MM.1S (cell line): ENCODE measurements at regions not wholly inside any gene's neighbourhood (a gene's known extent, or its start where the extent isn't known, plus 50 kb on each side); places are given as distances from the start of the nearest gene placed in this dataset.

Experiments
- DNase-seq: peaks from one replicate; pipeline ENCODE4 v3.0.0-alpha.2; 2015
- H2AFZ ChIP-seq: fragments of 300-600 bp; sonication (generic); 2 replicates; pipeline ENCODE4 v1.6.0; 2016; ENCODE audit warnings: antibody characterized with exemption, low read length
- H3F3A ChIP-seq: fragments of 300-600 bp; sonication (generic); 2 replicates; pipeline ENCODE4 v1.6.1; 2016; ENCODE audit warnings: mild to moderate bottlenecking, antibody characterized with exemption, low read length, moderate library complexity, mixed read lengths; ENCODE audit not compliant: insufficient read depth
- H3K27ac ChIP-seq: fragments of 300-600 bp; sonication (generic); 2 replicates; pipeline ENCODE4 v1.5.1; 2016; ENCODE audit warnings: mild to moderate bottlenecking, low read length
- H3K27me3 ChIP-seq: fragments of 300-600 bp; sonication (generic); replicated peaks from 2 replicates; pipeline ENCODE4 v1.6.0; 2016; ENCODE audit warnings: low read length; ENCODE audit not compliant: insufficient read depth
- H3K36me3 ChIP-seq: fragments of 300-600 bp; sonication (generic); replicated peaks from 2 replicates; pipeline ENCODE4 v1.6.1; 2016; ENCODE audit warnings: mild to moderate bottlenecking, low read length, mixed read lengths; ENCODE audit not compliant: insufficient read depth
- H3K4me1 ChIP-seq: fragments of 300-600 bp; sonication (generic); 2 replicates; pipeline ENCODE4 v1.6.1; 2016; ENCODE audit warnings: low read length, mixed read lengths
- H3K4me2 ChIP-seq: fragments of 300-600 bp; sonication (generic); 2 replicates; pipeline ENCODE4 v1.6.0; 2016; ENCODE audit warnings: low read depth, low read length
- H3K4me3 ChIP-seq: fragments of 300-600 bp; sonication (generic); 2 replicates; pipeline ENCODE4 v1.5.1; 2016; ENCODE audit warnings: low read length, mixed read lengths
- H3K79me2 ChIP-seq: fragments of 300-600 bp; sonication (generic); 2 replicates; pipeline ENCODE4 v1.6.1; 2016; ENCODE audit warnings: mixed run types, low read length, mixed read lengths
- H3K9ac ChIP-seq: fragments of 300-600 bp; sonication (generic); 2 replicates; pipeline ENCODE4 v1.6.1; 2016; ENCODE audit warnings: low read length, mixed read lengths
- H3K9me2 ChIP-seq: fragments of 300-600 bp; sonication (generic); replicated peaks from 2 replicates; pipeline ENCODE4 v1.6.1; 2016; ENCODE audit warnings: mild to moderate bottlenecking, low read length, mixed read lengths; ENCODE audit not compliant: insufficient read depth
- H3K9me3 ChIP-seq: fragments of 300-600 bp; sonication (generic); replicated peaks from 2 replicates; pipeline ENCODE4 v1.6.1; 2016; ENCODE audit warnings: mild to moderate bottlenecking, low read length, mixed read lengths; ENCODE audit not compliant: insufficient read depth
- H4K20me1 ChIP-seq: fragments of 300-600 bp; sonication (generic); 2 replicates; pipeline ENCODE4 v1.6.1; 2016; ENCODE audit warnings: mild to moderate bottlenecking, low read length, moderate library complexity, mixed read lengths; ENCODE audit not compliant: insufficient read depth
- EZH2 ChIP-seq: fragments of 300-600 bp; sonication (generic); optimal IDR thresholded peaks from 2 replicates; pipeline ENCODE3; 2017; ENCODE audit warnings: low read depth, mild to moderate bottlenecking, antibody characterized with exemption, low read length, mixed read lengths
- EZH2phosphoT487 ChIP-seq: fragments of 300-600 bp; sonication (generic); IDR thresholded peaks from 2 replicates; pipeline ENCODE4 v1.6.1; 2018; ENCODE audit warnings: antibody characterized with exemption, low read length
- TF ChIP-seq, protein P1 (sequence below): fragments of 300-600 bp; sonication (generic); IDR thresholded peaks from 2 replicates; pipeline ENCODE4 v1.5.1; 2016; ENCODE audit warnings: antibody characterized with exemption, low read length, mixed read lengths

DNA sequence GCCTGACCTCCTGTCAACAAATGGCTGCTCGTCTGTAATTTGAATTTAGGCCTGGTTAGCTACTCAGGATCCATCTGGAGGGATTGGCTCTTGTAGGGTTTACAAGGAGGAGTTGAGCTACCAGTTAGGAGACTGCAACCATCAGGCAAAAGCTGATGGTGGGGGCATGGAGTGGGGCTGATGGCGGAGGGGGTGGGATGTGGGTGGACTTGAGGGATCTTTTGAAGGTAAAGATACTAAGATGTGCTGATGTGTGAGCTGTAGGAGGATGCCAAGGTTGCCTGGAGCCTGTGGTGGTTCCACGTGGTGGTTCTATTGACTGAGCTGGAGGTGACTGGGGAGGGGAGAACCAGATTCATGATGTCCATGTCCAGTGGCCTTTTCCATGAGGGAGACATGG lies 240.7 kb downstream of the LPIN1 start:
- no peak overlapping the region for H3K4me2 ChIP-seq
- H2AFZ ChIP-seq, result no peak overlapping the region
- no peak overlapping the region for H3K27ac ChIP-seq
- H3K9ac ChIP-seq, result no peak overlapping the region
- H3K4me3 ChIP-seq, result no peak overlapping the region
- H3K9me3 ChIP-seq, result no peaks in the 10 kb centered on the region
- no peaks in the 10 kb centered on the region for H3F3A ChIP-seq
- no peaks in the 10 kb centered on the region for H3K27me3 ChIP-seq
- no peak for DNase-seq
- no peaks in the 10 kb centered on the region for H4K20me1 ChIP-seq
- H3K9me2 ChIP-seq, result no peaks in the 10 kb centered on the region
- no peaks in the 10 kb centered on the region for H3K4me1 ChIP-seq
- no peaks in the 10 kb centered on the region for H3K36me3 ChIP-seq
- no peaks in the 10 kb centered on the region for H3K79me2 ChIP-seq
- TF ChIP-seq EZH2, result no peak
- TF ChIP-seq EZH2phosphoT487, result no peak
- TF ChIP-seq, protein P1, sequence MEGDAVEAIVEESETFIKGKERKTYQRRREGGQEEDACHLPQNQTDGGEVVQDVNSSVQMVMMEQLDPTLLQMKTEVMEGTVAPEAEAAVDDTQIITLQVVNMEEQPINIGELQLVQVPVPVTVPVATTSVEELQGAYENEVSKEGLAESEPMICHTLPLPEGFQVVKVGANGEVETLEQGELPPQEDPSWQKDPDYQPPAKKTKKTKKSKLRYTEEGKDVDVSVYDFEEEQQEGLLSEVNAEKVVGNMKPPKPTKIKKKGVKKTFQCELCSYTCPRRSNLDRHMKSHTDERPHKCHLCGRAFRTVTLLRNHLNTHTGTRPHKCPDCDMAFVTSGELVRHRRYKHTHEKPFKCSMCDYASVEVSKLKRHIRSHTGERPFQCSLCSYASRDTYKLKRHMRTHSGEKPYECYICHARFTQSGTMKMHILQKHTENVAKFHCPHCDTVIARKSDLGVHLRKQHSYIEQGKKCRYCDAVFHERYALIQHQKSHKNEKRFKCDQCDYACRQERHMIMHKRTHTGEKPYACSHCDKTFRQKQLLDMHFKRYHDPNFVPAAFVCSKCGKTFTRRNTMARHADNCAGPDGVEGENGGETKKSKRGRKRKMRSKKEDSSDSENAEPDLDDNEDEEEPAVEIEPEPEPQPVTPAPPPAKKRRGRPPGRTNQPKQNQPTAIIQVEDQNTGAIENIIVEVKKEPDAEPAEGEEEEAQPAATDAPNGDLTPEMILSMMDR, result no peak

DNA sequence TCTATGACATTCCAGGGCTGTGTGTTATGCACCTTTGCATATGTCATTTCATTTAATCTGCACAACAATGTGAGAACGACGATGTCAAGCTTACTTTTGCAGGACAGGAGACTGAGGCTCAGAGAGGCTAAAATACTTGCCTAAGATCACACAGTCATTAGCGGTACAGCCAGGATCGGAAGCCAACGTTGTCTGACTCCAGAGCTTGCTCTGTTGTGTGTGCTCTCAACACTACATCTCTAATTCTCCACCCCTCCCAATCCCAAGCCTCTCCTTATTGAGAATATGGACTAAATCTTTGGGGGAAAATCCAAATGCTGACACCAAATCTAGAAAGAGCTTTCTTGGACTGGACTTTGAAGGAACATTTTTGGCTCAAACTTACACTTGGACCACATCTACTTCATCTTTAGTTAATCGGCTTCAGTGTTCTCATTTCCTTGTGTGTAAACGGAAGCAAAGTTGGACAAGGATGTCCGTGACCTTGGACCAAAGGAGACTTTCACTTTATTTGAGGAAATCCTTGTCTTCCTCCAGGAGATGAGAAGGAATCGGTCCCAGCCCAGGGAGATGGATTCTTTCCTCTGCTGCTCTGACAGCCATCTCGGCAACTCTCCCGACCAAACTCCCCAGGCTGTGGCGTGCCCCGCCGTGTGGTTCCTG lies 242.4 kb downstream of the LPIN1 start:
- DNase-seq, result no peak
- H3K4me1 ChIP-seq, result no peaks in the 10 kb centered on the region

DNA sequence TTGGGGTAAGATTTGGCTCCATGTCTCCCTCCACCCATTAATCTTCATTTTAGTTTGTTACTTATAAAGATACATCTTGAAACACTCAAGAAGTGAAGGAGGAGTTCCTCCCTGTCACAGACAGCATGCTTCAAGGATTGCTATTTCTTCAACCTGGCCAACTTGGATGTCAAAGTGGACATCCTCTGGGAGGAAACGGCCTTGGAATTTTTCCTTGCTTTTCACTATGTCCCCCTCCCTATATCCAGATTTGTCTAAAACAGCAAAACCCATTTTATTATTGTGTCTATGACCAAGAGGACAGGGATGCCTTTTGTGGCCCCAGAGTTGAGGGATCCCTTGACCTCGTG lies 242.9 kb downstream of the LPIN1 start:
- Histone ChIP-seq H3K9me3 (no peaks in the 10 kb centered on the region), H3F3A (no peaks in the 10 kb centered on the region)
- TF ChIP-seq EZH2 (no peak), EZH2phosphoT487 (no peak)
- TF ChIP-seq, protein P1, result no peak

More for the DNA sequence above, 242.4 kb downstream of the LPIN1 start:
- H3K9me2 ChIP-seq, result no peaks in the 10 kb centered on the region
- no peaks in the 10 kb centered on the region for H3K9me3 ChIP-seq
- no peaks in the 10 kb centered on the region for H3K36me3 ChIP-seq
- H3K27ac ChIP-seq, result no peak overlapping the region
- no peak for TF ChIP-seq EZH2
- TF ChIP-seq, protein P1, result no peak
- TF ChIP-seq EZH2phosphoT487, result no peak
- H2AFZ ChIP-seq, result no peak overlapping the region
- H3K4me3 ChIP-seq, result no peak overlapping the region
- H3F3A ChIP-seq, result no peaks in the 10 kb centered on the region
- no peaks in the 10 kb centered on the region for H3K27me3 ChIP-seq
- no peaks in the 10 kb centered on the region for H4K20me1 ChIP-seq
- H3K4me2 ChIP-seq, result no peak overlapping the region
- H3K9ac ChIP-seq, result no peak overlapping the region
- H3K79me2 ChIP-seq, result no peaks in the 10 kb centered on the region

More for the DNA sequence above, 242.9 kb downstream of the LPIN1 start:
- Histone ChIP-seq H3K27me3 (no peaks in the 10 kb centered on the region), H4K20me1 (no peaks in the 10 kb centered on the region), H3K9me2 (no peaks in the 10 kb centered on the region), H3K79me2 (no peaks in the 10 kb centered on the region), H2AFZ (no peak overlapping the region), H3K27ac (no peak overlapping the region), H3K9ac (no peak overlapping the region), H3K36me3 (no peaks in the 10 kb centered on the region), H3K4me2 (no peak overlapping the region), H3K4me3 (no peak overlapping the region), H3K4me1 (no peaks in the 10 kb centered on the region)
- DNase-seq, result no peak
